ENCODE measurements at regions not wholly inside any gene's neighbourhood (a gene's known extent, or its start where the extent isn't known, plus 50 kb on each side); places are given as distances from the start of the nearest gene placed in this dataset.

DNA sequence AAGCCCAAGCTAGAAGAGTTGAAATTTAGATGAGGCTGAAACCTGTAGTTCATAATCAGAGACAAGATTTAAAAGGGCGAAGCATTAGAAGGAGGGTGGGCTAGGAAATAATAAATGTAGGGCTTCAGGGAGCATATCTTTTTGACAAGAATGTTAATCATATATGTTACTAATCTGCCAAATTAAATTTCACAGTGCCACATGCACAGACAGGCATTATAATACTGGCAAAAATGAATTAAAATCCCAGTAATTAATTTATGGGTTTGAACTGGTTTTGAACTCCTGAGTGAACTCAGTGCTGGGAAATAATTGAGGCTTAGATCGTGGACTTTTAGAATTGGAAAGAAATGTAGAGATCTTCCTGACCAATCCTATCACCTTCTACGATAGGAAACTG is 383.5 kb upstream of the IL12A start:
- no peak overlapping the region for H3K27ac ChIP-seq (ENCODE audit: low read depth, low read length)
- no peak overlapping the region for H3K4me3 ChIP-seq (ENCODE audit: low read length)
- peaks cover under 1 to 8% (median 2%) of the 10 kb centered on the region in 11 donors for H3K9me3 Mint-ChIP-seq
- no peak overlapping the region for H3K4me3 Mint-ChIP-seq
- ATAC-seq (no peak), DNase-seq (no peak)
- no peaks in the 10 kb centered on the region for H3K36me3 Mint-ChIP-seq
- intact Hi-C loops (cut with micrococcal nuclease): no loop called here
- ChIA-PET CTCF (no interaction called here), POLR2A (no interaction called here)
- no peaks in the 10 kb centered on the region for H3K36me3 ChIP-seq (ENCODE audit: control insufficient read depth in 2 of 3, insufficient read depth in 3 of 3, low read length in 3 of 3)
- no peaks in the 10 kb centered on the region for H3K27me3 ChIP-seq (ENCODE audit: control insufficient read depth in 2 of 2, insufficient read depth in 2 of 2, low read length in 2 of 2)
- no peak overlapping the region for H3K27ac Mint-ChIP-seq
- H3K4me1 ChIP-seq (ENCODE audit: control insufficient read depth in 2 of 2, insufficient read depth in 2 of 2, low read length in 2 of 2): no peaks in the 10 kb centered on the region
- H3K27me3 Mint-ChIP-seq: peaks cover 0 to 8% (median 0%) of the 10 kb centered on the region in 5 donors
- H3K4me1 Mint-ChIP-seq: no peaks in the 10 kb centered on the region
- H3K9me3 ChIP-seq (ENCODE audit: control insufficient read depth in 2 of 3, low read length in 3 of 3): peaks cover 0 to 14% (median 0%) of the 10 kb centered on the region in 3 experiments

DNA sequence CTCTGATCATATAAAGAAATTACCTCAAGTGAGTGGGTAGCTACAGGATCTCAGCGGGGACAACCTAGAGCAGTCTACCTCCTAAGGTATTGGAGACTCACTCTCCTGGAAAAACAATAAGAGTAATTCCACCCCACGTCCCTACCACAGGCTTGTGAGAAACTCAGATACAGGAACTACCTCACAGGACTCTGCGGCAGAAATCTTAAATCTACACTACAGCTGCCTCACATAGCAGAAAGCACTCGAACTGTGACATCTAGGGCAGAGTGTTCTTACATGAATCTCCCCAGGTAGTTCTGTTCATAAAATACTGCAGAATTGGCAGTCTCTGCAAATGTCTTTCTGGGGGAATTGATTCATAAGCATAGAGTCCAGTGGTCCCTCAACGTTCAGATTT is 382.9 kb upstream of the IL12A start:
- no peak overlapping the region for H3K4me3 ChIP-seq (ENCODE audit: low read length)
- peaks cover 0 to 9% (median 0%) of the 10 kb centered on the region in 3 experiments for H3K9me3 ChIP-seq (ENCODE audit: control insufficient read depth in 2 of 3, low read length in 3 of 3)
- Mint-ChIP-seq H3K27me3 (peaks cover 0 to 8% (median 0%) of the 10 kb centered on the region in 5 donors), H3K4me3 (no peak overlapping the region), H3K9me3 (peaks cover 0 to 5% (median 2%) of the 10 kb centered on the region in 11 donors), H3K27ac (no peak overlapping the region), H3K36me3 (no peaks in the 10 kb centered on the region), H3K4me1 (no peaks in the 10 kb centered on the region)
- H3K4me1 ChIP-seq (ENCODE audit: control insufficient read depth in 2 of 2, insufficient read depth in 2 of 2, low read length in 2 of 2): no peaks in the 10 kb centered on the region
- no peak for ATAC-seq
- ChIA-PET CTCF (interaction anchor here (0.6 kb wide), 1 partner anchor 1871 kb away, joined by 3 read pairs; no protein-coding TSS in a partner anchor), POLR2A (no interaction called here)
- no peaks in the 10 kb centered on the region for H3K27me3 ChIP-seq (ENCODE audit: control insufficient read depth in 2 of 2, insufficient read depth in 2 of 2, low read length in 2 of 2)
- DNase-seq: no peak
- H3K36me3 ChIP-seq (ENCODE audit: control insufficient read depth in 2 of 3, insufficient read depth in 3 of 3, low read length in 3 of 3): no peaks in the 10 kb centered on the region
- intact Hi-C loops (cut with micrococcal nuclease): no loop called here
- H3K27ac ChIP-seq (ENCODE audit: low read depth, low read length): no peak overlapping the region

DNA sequence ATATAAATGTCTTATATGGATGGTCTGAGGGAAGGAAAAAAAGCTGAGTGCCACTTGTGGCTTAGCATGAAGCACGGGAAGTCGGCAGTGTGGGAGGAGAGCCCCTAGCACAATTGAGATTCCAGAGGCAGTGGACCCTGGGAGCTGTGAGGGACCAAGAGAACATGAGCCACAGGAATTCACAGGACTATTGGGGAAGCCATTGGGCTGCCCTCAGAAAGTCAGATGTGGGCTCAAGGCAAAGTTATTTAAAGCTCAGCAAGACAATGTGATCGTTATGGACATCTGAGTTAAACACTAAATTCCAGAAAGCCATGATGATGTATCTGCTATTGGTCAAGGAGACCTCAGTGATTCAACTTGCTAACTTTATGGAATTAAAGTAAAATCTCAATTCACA is 380.8 kb upstream of the IL12A start:
- H3K27ac Mint-ChIP-seq: no peak overlapping the region
- Histone ChIP-seq H3K4me1 (ENCODE audit: control insufficient read depth in 2 of 2, insufficient read depth in 2 of 2, low read length in 2 of 2) (no peaks in the 10 kb centered on the region), H3K36me3 (ENCODE audit: control insufficient read depth in 2 of 3, insufficient read depth in 3 of 3, low read length in 3 of 3) (no peaks in the 10 kb centered on the region), H3K27ac (ENCODE audit: low read depth, low read length) (no peak overlapping the region), H3K9me3 (ENCODE audit: control insufficient read depth in 2 of 3, low read length in 3 of 3) (no peaks in the 10 kb centered on the region), H3K4me3 (ENCODE audit: low read length) (no peak overlapping the region), H3K27me3 (ENCODE audit: control insufficient read depth in 2 of 2, insufficient read depth in 2 of 2, low read length in 2 of 2) (no peaks in the 10 kb centered on the region)
- DNase-seq: no peak
- no peak for ATAC-seq
- H3K36me3 Mint-ChIP-seq: no peaks in the 10 kb centered on the region
- peaks cover 0 to 8% (median 0%) of the 10 kb centered on the region in 5 donors for H3K27me3 Mint-ChIP-seq
- ChIA-PET CTCF (no interaction called here), POLR2A (no interaction called here)
- no peak overlapping the region for H3K4me3 Mint-ChIP-seq
- peaks cover 0 to 4% (median 0%) of the 10 kb centered on the region in 11 donors for H3K9me3 Mint-ChIP-seq
- intact Hi-C loops (cut with micrococcal nuclease): no loop called here
- H3K4me1 Mint-ChIP-seq: no peaks in the 10 kb centered on the region

DNA sequence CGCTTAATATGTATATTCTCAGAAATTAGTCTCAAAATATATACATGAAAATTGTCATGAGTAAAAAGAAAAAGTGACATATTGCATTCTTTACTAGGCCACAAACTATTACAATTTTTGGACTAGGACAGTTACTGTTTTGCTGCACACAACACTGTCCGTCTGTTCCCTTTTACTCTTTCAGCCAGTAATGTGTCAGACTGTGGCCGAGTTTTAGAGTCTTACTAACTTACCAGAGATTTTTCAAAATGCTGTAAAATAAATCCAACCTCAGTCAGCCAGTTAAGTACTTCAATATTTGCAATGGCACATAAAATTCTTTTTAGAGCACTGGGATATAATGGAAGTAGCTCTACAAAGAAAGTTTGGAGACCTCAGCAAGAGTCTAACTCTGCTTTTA is 380.3 kb upstream of the IL12A start:
- Mint-ChIP-seq H3K4me1 (no peaks in the 10 kb centered on the region), H3K36me3 (no peaks in the 10 kb centered on the region), H3K27ac (no peak overlapping the region), H3K4me3 (no peak overlapping the region), H3K9me3 (peaks cover 0 to 4% (median 0%) of the 10 kb centered on the region in 11 donors), H3K27me3 (peaks cover 0 to 8% (median 0%) of the 10 kb centered on the region in 5 donors)
- CTCF ChIA-PET: no interaction called here
- POLR2A ChIA-PET: no interaction called here
- Histone ChIP-seq H3K4me1 (ENCODE audit: control insufficient read depth in 2 of 2, insufficient read depth in 2 of 2, low read length in 2 of 2) (no peaks in the 10 kb centered on the region), H3K36me3 (ENCODE audit: control insufficient read depth in 2 of 3, insufficient read depth in 3 of 3, low read length in 3 of 3) (no peaks in the 10 kb centered on the region), H3K27ac (ENCODE audit: low read depth, low read length) (no peak overlapping the region), H3K27me3 (ENCODE audit: control insufficient read depth in 2 of 2, insufficient read depth in 2 of 2, low read length in 2 of 2) (no peaks in the 10 kb centered on the region), H3K4me3 (ENCODE audit: low read length) (no peak overlapping the region), H3K9me3 (ENCODE audit: control insufficient read depth in 2 of 3, low read length in 3 of 3) (no peaks in the 10 kb centered on the region)
- intact Hi-C loops (cut with micrococcal nuclease): no loop called here
- ATAC-seq (no peak), DNase-seq (no peak)

DNA sequence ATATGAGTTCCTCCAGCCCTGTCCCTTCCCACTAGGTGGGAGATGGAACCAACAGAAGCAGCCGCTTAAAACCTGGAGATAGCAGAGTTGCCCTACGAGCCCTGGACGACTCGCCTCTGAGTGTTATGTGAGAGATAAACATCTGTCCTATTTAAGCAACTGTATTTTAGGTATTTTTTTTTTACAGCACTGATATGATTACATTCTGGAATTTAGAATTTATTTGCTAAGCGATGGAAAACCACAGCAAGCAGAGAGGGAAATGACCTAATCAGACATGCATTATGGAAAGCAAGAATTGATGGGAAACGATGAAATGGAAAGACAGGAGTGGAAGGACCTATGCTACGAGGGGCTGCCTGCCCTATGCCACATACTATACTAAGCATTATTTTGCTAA is 379.0 kb upstream of the IL12A start:
- Mint-ChIP-seq H3K27ac (no peak overlapping the region), H3K9me3 (peaks cover 0 to 7% (median 0%) of the 10 kb centered on the region in 11 donors), H3K36me3 (no peaks in the 10 kb centered on the region), H3K4me1 (no peaks in the 10 kb centered on the region), H3K27me3 (peaks cover 0 to 8% (median 0%) of the 10 kb centered on the region in 5 donors), H3K4me3 (no peak overlapping the region)
- Histone ChIP-seq H3K36me3 (ENCODE audit: control insufficient read depth in 2 of 3, insufficient read depth in 3 of 3, low read length in 3 of 3) (no peaks in the 10 kb centered on the region), H3K9me3 (ENCODE audit: control insufficient read depth in 2 of 3, low read length in 3 of 3) (no peaks in the 10 kb centered on the region), H3K4me3 (ENCODE audit: low read length) (no peak overlapping the region), H3K4me1 (ENCODE audit: control insufficient read depth in 2 of 2, insufficient read depth in 2 of 2, low read length in 2 of 2) (no peaks in the 10 kb centered on the region), H3K27ac (ENCODE audit: low read depth, low read length) (no peak overlapping the region), H3K27me3 (ENCODE audit: control insufficient read depth in 2 of 2, insufficient read depth in 2 of 2, low read length in 2 of 2) (no peaks in the 10 kb centered on the region)
- intact Hi-C loops (cut with micrococcal nuclease): no loop called here
- ChIA-PET CTCF (no interaction called here), POLR2A (no interaction called here)
- DNase-seq (no peak), ATAC-seq (no peak)

DNA sequence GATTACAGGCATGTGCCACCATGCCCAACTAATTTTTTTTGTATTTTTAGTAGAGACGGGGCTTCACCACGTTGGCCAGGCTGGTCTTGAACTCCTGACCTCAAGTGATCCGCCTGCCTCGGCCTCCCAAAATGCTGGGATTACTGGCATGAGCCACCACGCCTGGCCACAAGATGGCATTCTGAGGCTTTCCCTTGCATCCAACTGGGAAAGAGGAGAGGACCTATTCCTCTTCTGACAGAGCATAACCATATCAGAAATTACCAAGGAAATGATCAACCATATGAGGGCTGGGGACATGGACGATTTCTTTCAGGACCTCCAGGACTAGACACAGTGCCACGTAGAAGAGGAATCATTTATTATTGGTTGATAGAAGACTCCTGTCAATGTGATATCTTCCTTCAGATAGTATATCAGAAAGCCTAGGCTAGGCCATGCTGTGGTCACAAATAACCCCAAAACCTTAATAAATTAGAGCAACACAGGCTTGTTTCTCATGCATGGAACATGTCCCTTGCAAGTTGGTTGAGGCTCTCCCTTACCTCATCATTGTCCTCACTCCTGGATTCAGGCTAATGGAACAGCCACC is 372.3 kb upstream of the IL12A start:
- H3K4me3 ChIP-seq (ENCODE audit: low read length): no peak overlapping the region
- H3K27ac ChIP-seq (ENCODE audit: low read depth, low read length): no peak overlapping the region
- H3K4me1 Mint-ChIP-seq: no peaks in the 10 kb centered on the region
- peaks cover 0 to under 1% (median 0%) of the 10 kb centered on the region in 5 donors for H3K27me3 Mint-ChIP-seq
- POLR2A ChIA-PET: no interaction called here
- H3K36me3 Mint-ChIP-seq: peaks cover 0 to 5% (median 0%) of the 10 kb centered on the region in 5 donors
- H3K36me3 ChIP-seq (ENCODE audit: control insufficient read depth in 2 of 3, insufficient read depth in 3 of 3, low read length in 3 of 3): no peaks in the 10 kb centered on the region
- H3K9me3 Mint-ChIP-seq: peaks cover 0 to 8% (median 2%) of the 10 kb centered on the region in 11 donors
- DNase-seq (no peak), ATAC-seq (no peak)
- intact Hi-C loops (cut with micrococcal nuclease): no loop called here
- H3K27me3 ChIP-seq (ENCODE audit: control insufficient read depth in 2 of 2, insufficient read depth in 2 of 2, low read length in 2 of 2): no peaks in the 10 kb centered on the region
- no peak overlapping the region for H3K27ac Mint-ChIP-seq
- H3K4me1 ChIP-seq (ENCODE audit: control insufficient read depth in 2 of 2, insufficient read depth in 2 of 2, low read length in 2 of 2): no peaks in the 10 kb centered on the region
- CTCF ChIA-PET: no interaction called here
- H3K9me3 ChIP-seq (ENCODE audit: control insufficient read depth in 2 of 3, low read length in 3 of 3): no peaks in the 10 kb centered on the region
- no peak overlapping the region for H3K4me3 Mint-ChIP-seq

DNA sequence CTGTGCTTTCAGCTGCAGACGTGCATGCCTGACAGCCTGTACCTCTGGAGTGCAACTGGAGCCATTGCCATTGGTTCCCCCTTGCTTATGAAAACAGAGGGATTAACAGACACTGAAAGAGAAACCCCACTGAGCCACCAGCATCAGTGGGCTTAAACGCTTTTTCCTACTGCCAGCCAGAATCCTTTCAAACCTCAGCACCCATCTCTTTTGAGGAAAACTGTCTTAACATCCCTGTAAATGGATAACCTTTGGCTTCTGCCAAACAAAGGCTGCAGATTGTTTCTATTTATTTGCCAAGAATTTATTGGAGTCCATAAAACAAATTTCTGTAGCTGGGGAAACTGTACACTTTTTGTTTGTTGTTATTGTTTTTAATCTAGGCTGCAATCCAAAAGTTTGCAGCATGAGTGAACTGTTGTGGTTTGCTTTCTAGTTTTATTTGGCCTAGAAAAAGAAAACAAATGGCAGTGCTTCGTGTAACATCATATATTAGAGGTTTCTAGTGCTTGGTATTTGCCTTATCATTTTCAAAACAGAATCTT is 369.2 kb upstream of the IL12A start:
- DNase-seq (no peak), ATAC-seq (no peak)
- POLR2A ChIA-PET: no interaction called here
- Histone ChIP-seq H3K36me3 (ENCODE audit: control insufficient read depth in 2 of 3, insufficient read depth in 3 of 3, low read length in 3 of 3) (no peaks in the 10 kb centered on the region), H3K27ac (ENCODE audit: low read depth, low read length) (no peak overlapping the region), H3K4me1 (ENCODE audit: control insufficient read depth in 2 of 2, insufficient read depth in 2 of 2, low read length in 2 of 2) (no peaks in the 10 kb centered on the region), H3K4me3 (ENCODE audit: low read length) (no peak overlapping the region), H3K9me3 (ENCODE audit: control insufficient read depth in 2 of 3, low read length in 3 of 3) (no peaks in the 10 kb centered on the region), H3K27me3 (ENCODE audit: control insufficient read depth in 2 of 2, insufficient read depth in 2 of 2, low read length in 2 of 2) (no peaks in the 10 kb centered on the region)
- no peaks in the 10 kb centered on the region for H3K27me3 Mint-ChIP-seq
- H3K4me3 Mint-ChIP-seq: no peak overlapping the region
- H3K27ac Mint-ChIP-seq: no peak overlapping the region
- peaks cover 0 to 7% (median 2%) of the 10 kb centered on the region in 11 donors for H3K9me3 Mint-ChIP-seq
- H3K4me1 Mint-ChIP-seq: no peaks in the 10 kb centered on the region
- H3K36me3 Mint-ChIP-seq: peaks cover 0 to 5% (median 0%) of the 10 kb centered on the region in 5 donors
- intact Hi-C loops (cut with micrococcal nuclease): no loop called here
- CTCF ChIA-PET: no interaction called here
